GM12878 (cell line): ENCODE measurements at regions not wholly inside any gene's neighbourhood (a gene's known extent, or its start where the extent isn't known, plus 50 kb on each side); places are given as distances from the start of the nearest gene placed in this dataset.

ENCODE experiments used
- ATAC-seq: fragments of 200-7000 bp; cut with Tn5 transposase; 3 replicates; pipeline ENCODE4 v1.9.1; 2020; ENCODE audit warnings: mild to moderate bottlenecking, moderate library complexity
- BruUV-seq: library from RNA; stranded (reverse); fragments of 400-500 nt; replicated peaks from 2 replicates; lab custom pipeline; 2021; lab: Mats Ljungman, UMichigan
- CTCF ChIA-PET: fragments of 300-600 bp; sonication (Branson Sonifier 250); formaldehyde crosslinking; extraction: SDS; loops from one replicate; lab custom pipeline; 2021; ENCODE audit warnings: inconsistent platforms; lab: Yijun Ruan, JAX
- POLR2A ChIA-PET: fragments of 350-600 bp; formaldehyde crosslinking; extraction: SDS; loops from one replicate; lab custom pipeline; 2021; ENCODE audit warnings: inconsistent platforms; lab: Charles Lee
- RAD21 ChIA-PET: fragments of 300-600 bp; sonication (Branson Sonifier 250); formaldehyde crosslinking; loops from one replicate; lab custom pipeline; 2023; ENCODE audit warnings: antibody characterized with exemption; ENCODE audit not compliant: unreplicated experiment; lab: Charles Lee
- SMC1A ChIA-PET: fragments of 300-600 bp; sonication (Branson Sonifier 250); formaldehyde crosslinking; loops from one replicate; lab custom pipeline; 2023; ENCODE audit not compliant: unreplicated experiment, uncharacterized antibody; lab: Charles Lee
- DNase-seq: peaks from one replicate; pipeline ENCODE4 v3.0.0-alpha.2; 2011; ENCODE audit warnings: low read depth, low spot score
- FAIRE-seq: peaks from 3 replicates; lab custom pipeline; 2011; peaks lifted over from hg19 to GRCh38; lab: Jason Lieb, UNC
- H2AFZ ChIP-seq: 2 replicates; pipeline ENCODE4 v1.6.0; 2011; ENCODE audit warnings: low read depth, low read length, control low read depth; ENCODE audit not compliant: control insufficient read depth
- H3K27ac ChIP-seq: 2 replicates; pipeline ENCODE4 v1.5.1; 2011; ENCODE audit warnings: control low read depth; ENCODE audit not compliant: control insufficient read depth, insufficient read depth
- H3K27me3 ChIP-seq, 2 experiments: replicated peaks in 1 of 2; 2 replicates each; pipeline versions ENCODE4 v1.6.0 to v1.6.1; 2011; ENCODE audit warnings: low read length in 1 of 2; ENCODE audit not compliant: control insufficient read depth in 2 of 2, insufficient read depth in 2 of 2
- H3K36me3 ChIP-seq, 2 experiments: 2 replicates each; pipeline ENCODE4 v1.5.1; 2011; ENCODE audit warnings: low read length in 1 of 2; ENCODE audit not compliant: control insufficient read depth in 2 of 2, insufficient read depth in 2 of 2
- H3K4me1 ChIP-seq: 2 replicates; pipeline ENCODE4 v1.6.1; 2011; ENCODE audit warnings: mild to moderate bottlenecking, low read length, moderate library complexity, mixed read lengths; ENCODE audit not compliant: control insufficient read depth, insufficient read depth
- H3K4me2 ChIP-seq: 2 replicates; pipeline ENCODE4 v1.6.0; 2011; ENCODE audit warnings: control low read depth; ENCODE audit not compliant: control insufficient read depth, insufficient read depth
- H3K4me3 ChIP-seq: fragments of 200-600 bp; sonication (generic); 2 replicates; pipeline ENCODE4 v1.5.1; 2016
- H3K79me2 ChIP-seq: 2 replicates; pipeline ENCODE4 v1.6.0; 2011; ENCODE audit warnings: low read length; ENCODE audit not compliant: control insufficient read depth, insufficient read depth
- H3K9ac ChIP-seq: 2 replicates; pipeline ENCODE4 v1.8.0; 2011; ENCODE audit warnings: low read length, control low read depth, mixed read lengths; ENCODE audit not compliant: control insufficient read depth, insufficient read depth
- H3K9me3 ChIP-seq: replicated peaks from 3 replicates; pipeline ENCODE4 v1.5.1; 2011; ENCODE audit warnings: mild to moderate bottlenecking, low read length; ENCODE audit not compliant: control insufficient read depth, insufficient read depth
- H4K20me1 ChIP-seq: 2 replicates; pipeline ENCODE4 v1.6.0; 2011; ENCODE audit not compliant: control insufficient read depth, insufficient read depth
- CHD1 ChIP-seq: IDR thresholded peaks from 2 replicates; pipeline ENCODE4 v1.6.1; 2012; ENCODE audit warnings: low read depth, low read length, improper control_type of control experiment
- DPF2 ChIP-seq: fragments of 450-650 bp; IDR thresholded peaks from 2 replicates; pipeline ENCODE4 v1.6.1; 2017; ENCODE audit warnings: mild to moderate bottlenecking
- EED ChIP-seq: sonication (generic); IDR thresholded peaks from 2 replicates; pipeline ENCODE4 v1.6.1; 2016; ENCODE audit warnings: antibody characterized with exemption, low read depth
- EZH2 ChIP-seq: IDR thresholded peaks from 2 replicates; pipeline ENCODE4 v1.6.1; 2012; ENCODE audit warnings: low read depth, mild to moderate bottlenecking, control low read depth, inconsistent platforms, low read length, borderline replicate concordance; ENCODE audit not compliant: control insufficient read depth
- HDGF ChIP-seq: fragments of 450-650 bp; IDR thresholded peaks from 2 replicates; pipeline ENCODE4 v1.6.1; 2016; ENCODE audit warnings: antibody characterized with exemption
- IRF4 ChIP-seq: IDR thresholded peaks from 2 replicates; pipeline ENCODE4 v1.6.1; 2011; ENCODE audit warnings: low read depth, low read length
- MAX ChIP-seq: IDR thresholded peaks from 2 replicates; pipeline ENCODE4 v1.6.1; 2012; ENCODE audit warnings: low read depth, low read length, improper control_type of control experiment
- MEF2A ChIP-seq: IDR thresholded peaks from 2 replicates; pipeline ENCODE4 v1.6.1; 2011; ENCODE audit warnings: low read depth, mild to moderate bottlenecking, low read length, moderate library complexity; ENCODE audit not compliant: insufficient read depth
- RUNX3 ChIP-seq: IDR thresholded peaks from 2 replicates; pipeline ENCODE4 v1.6.1; 2012; ENCODE audit warnings: low read length, inconsistent platforms
- SKIL ChIP-seq: fragments of 450-650 bp; IDR thresholded peaks from 2 replicates; pipeline ENCODE4 v1.6.1; 2017; ENCODE audit warnings: mild to moderate bottlenecking, low read depth, inconsistent platforms; ENCODE audit not compliant: poor library complexity, severe bottlenecking
- SREBF1 ChIP-seq: IDR thresholded peaks from 2 replicates; pipeline ENCODE4 v1.6.1; 2012; ENCODE audit warnings: mild to moderate bottlenecking, low read length
- USF1 ChIP-seq: IDR thresholded peaks from 2 replicates; pipeline ENCODE4 v1.6.1; 2011; ENCODE audit warnings: borderline replicate concordance, low read depth, mild to moderate bottlenecking, moderate library complexity, mixed read lengths, low read length; ENCODE audit not compliant: insufficient read depth; ENCODE audit errors: extremely low read length
- WGBS: methylation state at CpG from one replicate; pipeline ENCODE4 v1.1.6; 2016; ENCODE audit warnings: low lambda C conversion rate; ENCODE audit not compliant: insufficient replicate concordance, insufficient coverage; ENCODE audit errors: missing lambda C conversion rate; 5-methylcytosine and 5-hydroxymethylcytosine counted together
- in situ Hi-C: fragments of 300-500 bp; cut with MboI; formaldehyde crosslinking; loops from 9 replicates; pipeline ENCODE4 v1.14.3; 2018; ENCODE audit warnings: mixed read lengths
- intact Hi-C: fragments of 100-400 bp; cut with micrococcal nuclease; formaldehyde crosslinking; loops from one replicate; pipeline ENCODE4 v1.14.2; 2022; ENCODE audit not compliant: unreplicated experiment

- TF ChIP-seq IRF4: 0 out of 2 replicates have a peak, but pooled peaks have one; percentile 8
- no peak for TF ChIP-seq EZH2
- peak; percentile 79 for TF ChIP-seq USF1
- TF ChIP-seq RUNX3: peak; percentile 35; the same call in 1 of the 2 replicates
- TF ChIP-seq SREBF1: no peak
These were observed 94.1 kb upstream of the PCBD1 start (continued) for GRCh38 chr10:70982443-70982842.

- Histone ChIP-seq H3K4me2 (no peak overlapping the region), H3K4me1 (peaks cover 21% of the 10 kb centered on the region), H2AFZ (no peak overlapping the region), H3K9ac (no peak overlapping the region), H3K36me3 (no peaks in the 10 kb centered on the region), H3K27ac (no peak overlapping the region), H3K79me2 (no peaks in the 10 kb centered on the region), H3K4me3 (no peak overlapping the region), H3K27me3 (no peaks in the 10 kb centered on the region), H3K9me3 (no peaks in the 10 kb centered on the region), H4K20me1 (no peaks in the 10 kb centered on the region)
- WGBS: 55% methylated on average over 8 of the region's 8 CpGs
- TF ChIP-seq DPF2: no peak
- TF ChIP-seq MAX: no peak
- TF ChIP-seq EED: no peak
- no peak for TF ChIP-seq CHD1
- no peak for TF ChIP-seq HDGF
- TF ChIP-seq MEF2A: no peak
- no peak for TF ChIP-seq SKIL
- in situ Hi-C loops (no loop called here), intact Hi-C loops (no loop called here)
- SMC1A ChIA-PET: interaction anchor here (1.0 kb wide), 1 partner anchor 10 kb away, joined by 3 read pairs; no protein-coding TSS in a partner anchor
- POLR2A ChIA-PET: no interaction called here
- DNase-seq (no peak), ATAC-seq (no peak), FAIRE-seq (no peak)
- CTCF ChIA-PET: no interaction called here
- no TSS peak for BruUV-seq
- RAD21 ChIA-PET: no interaction called here
These were observed 96.8 kb upstream of the PCBD1 start for GRCh38 chr10:70984986-70985722.
